HG02943 (cell line): ENCODE measurements at regions not wholly inside any gene's neighbourhood (a gene's known extent, or its start where the extent isn't known, plus 50 kb on each side); places are given as distances from the start of the nearest gene placed in this dataset.
"Not testable (repeated sequence)": the region's sequence is repeated elsewhere in the genome, so short reads cannot be mapped to it uniquely, and the experiment has no call there.

Experiments used
- ATAC-seq: cut with Tn5 transposase; IDR thresholded peaks from one replicate; pipeline ENCODE4 v1.9.1; 2021; ENCODE audit warnings: mild to moderate bottlenecking, low read depth, moderate library complexity; ENCODE audit not compliant: unreplicated experiment

DNA sequence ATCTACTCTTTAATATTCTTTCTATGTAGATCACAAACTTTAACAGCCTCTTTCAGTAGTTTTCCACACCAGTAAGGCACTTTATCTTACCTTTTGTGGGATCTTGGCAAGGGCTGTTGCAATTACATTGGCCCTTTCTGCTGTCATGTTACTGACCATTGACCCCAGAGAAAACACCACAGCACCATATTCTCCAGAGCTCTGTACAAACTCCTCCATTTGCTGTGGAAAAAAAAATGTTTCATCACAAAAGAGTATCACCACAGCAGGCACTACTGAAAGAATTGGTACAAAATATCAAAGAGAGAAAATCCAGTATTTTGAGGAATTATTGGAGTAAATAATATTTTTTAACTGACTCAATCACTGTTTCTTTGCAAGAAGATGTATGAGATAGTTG lies 62.3 kb upstream of the UGT2A3 start:
- ATAC-seq: not testable (repeated sequence)

DNA sequence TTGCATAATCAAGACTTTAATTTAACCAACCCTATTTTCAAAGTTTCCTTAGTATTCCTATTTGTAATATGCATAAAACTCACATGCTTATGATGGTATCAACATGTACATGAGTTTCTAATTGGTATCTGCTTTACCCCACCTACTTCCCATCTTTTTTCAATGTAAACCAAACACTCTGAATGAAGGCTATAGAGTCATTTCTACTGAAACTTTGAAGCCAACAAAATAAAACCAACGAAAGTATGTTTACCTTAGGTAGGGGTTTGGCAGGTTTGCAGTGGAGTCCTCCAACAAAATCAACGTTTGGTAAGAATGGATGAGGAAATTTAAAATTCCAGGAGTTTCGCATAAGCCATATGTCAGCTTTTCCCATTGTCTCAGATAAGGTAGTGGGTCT lies 66.4 kb upstream of the UGT2A3 start:
- not testable (repeated sequence) for ATAC-seq

DNA sequence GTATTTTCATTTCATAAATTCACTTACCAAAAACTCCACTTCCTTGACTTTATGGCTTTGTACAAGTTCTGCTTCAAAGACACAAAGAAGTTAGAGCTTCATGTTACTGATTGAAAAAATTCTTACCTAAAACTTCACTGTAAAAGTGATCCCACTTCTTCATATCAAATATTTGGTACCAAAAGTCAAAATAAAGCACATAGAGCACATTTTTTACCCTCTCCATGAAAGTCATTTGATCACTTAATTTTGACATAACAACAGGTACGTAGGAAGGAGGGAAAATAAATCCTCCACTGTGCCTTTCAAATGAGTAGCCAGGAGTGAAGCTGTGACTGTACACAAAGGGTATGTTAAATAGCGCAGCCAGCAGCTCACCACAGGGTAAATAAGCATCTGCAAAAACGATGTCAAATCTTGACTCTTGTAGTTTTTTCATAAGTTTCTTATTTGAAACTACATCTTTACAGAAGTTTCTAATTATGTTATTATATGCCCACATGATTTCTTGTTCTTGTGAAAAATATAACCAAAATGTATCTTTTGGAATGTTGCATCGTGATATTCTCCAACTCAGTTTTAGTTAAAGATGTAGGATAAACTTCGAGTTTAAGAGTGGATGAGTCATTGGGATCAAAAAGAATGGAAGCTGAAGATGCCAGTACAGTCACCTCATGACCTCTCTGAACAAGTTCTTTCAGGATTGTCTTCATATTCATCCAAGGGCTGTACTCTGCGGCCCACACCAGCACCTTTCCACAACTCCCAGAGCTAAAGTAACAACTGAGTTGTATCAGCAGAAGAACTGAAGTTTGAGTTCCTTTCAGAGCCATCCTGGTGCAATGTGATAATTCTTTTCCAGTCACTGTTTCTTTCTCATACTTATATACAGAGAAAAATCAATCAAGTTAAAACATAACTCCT lies 68.2 kb upstream of the UGT2A3 start:
- ATAC-seq: not testable (repeated sequence)

DNA sequence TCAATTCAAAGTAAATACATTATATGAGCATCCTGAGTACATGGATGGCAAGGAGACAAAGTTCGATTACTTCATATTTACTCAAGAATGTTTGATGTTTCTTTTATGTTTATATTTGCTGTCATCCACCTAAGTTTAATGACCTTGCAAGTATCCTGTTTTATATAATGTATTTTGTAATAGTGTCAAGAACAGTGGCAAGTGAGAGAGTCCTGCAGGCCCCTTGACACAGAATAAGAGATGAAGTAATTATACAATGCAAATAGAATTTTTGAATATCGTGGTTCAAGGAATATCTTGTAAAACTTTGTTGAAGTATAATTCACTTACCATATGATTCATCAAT lies 68.8 kb upstream of the UGT2A3 start:
- not testable (repeated sequence) for ATAC-seq

DNA sequence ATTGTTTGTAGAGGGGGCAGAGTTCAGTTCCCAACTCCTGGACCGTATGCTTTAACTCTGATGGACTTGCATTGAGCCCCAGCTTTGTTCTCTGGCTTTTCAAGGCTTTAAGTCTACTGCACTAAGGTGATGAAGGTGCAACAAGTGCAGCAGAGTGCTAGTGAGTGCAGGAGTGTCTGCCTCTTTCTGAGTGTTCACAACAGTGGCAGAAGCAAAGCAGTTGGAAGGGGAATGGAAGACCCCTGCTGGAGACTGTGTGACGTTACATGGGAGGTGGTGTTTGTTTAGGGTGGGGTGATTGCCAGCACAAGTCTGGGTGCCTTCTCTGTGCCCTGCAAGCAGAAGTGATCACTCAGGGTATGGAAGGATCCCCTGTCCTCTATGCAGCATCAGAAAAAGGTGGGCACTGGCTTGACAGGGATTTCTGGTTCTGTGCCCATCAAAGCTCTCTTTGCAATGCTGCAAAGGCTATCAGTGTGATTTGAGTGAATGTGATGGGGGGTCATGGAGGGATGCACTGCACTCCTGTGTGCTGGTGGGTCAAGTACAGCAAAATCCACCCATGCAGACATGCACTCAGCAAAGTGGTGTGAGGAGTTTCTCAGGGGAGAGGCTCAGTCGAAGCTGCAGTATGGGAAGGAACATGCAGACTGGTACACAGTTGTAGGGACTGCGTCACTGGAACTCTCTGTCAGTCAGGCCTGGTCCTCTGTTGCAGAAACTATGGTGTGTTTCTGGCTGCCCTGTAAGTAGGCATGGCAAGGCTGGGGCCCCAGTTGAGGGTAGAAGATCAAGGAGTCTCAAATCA lies 70.9 kb upstream of the UGT2B7 start:
- peak; percentile 88 for ATAC-seq

DNA sequence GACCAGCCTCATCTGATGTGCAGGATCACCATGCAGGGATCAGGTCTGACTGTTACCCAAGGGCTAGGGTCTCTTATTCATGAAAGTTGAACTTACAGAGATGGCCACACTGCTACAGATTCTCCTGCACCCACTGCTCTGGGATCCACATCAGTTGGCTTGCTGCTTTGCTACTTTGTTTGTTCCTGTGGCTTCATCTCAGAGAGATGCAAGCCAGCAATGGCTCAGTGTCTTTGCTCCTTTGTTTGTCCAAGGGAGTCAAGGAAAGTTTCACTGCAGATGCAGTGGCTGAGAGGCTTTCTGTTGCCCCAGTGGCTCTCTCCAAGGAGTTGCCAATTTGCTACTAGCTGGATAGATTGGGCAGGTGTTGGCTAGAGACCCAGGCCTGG lies 70.3 kb upstream of the UGT2B7 start:
- ATAC-seq: peak; percentile 14

DNA sequence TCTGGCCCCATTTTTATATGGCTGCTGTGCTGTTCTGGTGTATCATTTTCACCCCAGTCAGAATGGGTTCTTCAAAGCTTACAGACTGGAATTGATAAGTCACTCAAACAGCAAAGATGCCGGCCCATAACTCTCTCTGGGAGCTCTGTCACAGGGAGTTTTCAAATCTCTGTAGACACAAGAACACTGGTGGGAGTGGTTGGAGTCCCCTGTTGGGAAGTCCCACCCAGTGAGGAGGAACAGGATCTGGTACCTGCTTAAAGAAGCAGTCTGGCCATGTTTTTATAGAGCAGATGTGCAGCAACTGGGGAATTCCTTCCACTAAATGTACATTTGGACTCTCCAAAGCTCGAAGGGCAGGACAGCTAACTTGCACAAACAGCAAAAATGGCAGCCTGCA lies 69.3 kb upstream of the UGT2B7 start:
- no peak for ATAC-seq

DNA sequence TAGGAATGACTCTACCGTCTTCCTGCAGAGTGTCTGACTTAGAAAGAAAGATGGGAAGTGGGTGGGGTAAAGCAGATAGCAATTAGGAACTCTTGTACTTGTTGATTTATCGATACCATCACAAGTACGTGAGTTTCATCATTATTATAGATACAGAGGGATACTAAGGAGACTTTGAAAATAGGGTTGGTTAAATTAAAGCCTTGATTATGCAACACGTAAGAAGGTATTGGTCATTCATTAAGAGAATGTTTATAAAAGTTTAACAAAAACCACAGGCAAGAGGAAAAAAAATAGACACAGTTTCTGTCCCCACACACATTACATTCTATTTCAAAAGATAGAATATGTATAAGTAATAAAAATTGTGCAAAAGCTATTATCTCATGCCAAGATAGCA lies 65.9 kb upstream of the UGT2B7 start:
- ATAC-seq: no peak

DNA sequence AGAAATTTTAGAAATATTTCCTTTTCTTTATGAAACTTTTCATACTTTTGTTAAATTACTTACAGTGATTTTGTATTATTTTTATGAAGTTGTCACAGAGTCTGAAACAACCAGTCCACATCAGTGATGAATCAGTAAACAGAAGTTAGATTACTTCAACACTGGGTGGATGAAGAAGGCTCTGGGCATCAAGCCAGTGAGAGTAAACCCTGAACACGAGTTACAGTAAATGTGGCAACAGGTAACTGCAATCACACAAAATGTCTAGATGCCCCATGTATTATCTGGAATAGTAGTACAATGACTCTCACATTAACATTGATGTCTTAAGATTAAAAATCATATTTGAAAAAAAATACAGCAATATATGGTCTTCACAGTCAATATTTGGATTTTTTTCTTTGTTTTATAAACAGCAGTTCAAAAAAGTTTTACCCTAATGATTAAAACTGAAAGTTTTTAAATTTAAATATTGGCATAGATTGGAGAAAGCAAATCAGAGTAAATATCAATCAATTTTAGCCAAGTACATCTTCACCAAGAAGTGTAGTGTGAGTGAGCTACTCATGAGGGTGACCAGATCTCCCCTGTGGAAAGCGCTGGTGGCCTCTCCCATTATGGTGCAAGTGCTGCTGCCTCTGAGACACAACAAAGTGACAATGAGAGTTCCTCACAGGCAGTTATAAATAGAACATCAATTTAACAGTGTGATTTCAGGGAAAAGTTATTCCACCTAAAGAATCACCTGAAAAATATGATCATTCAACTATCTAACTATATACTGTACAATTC lies 63.2 kb upstream of the UGT2B7 start:
- no peak for ATAC-seq

DNA sequence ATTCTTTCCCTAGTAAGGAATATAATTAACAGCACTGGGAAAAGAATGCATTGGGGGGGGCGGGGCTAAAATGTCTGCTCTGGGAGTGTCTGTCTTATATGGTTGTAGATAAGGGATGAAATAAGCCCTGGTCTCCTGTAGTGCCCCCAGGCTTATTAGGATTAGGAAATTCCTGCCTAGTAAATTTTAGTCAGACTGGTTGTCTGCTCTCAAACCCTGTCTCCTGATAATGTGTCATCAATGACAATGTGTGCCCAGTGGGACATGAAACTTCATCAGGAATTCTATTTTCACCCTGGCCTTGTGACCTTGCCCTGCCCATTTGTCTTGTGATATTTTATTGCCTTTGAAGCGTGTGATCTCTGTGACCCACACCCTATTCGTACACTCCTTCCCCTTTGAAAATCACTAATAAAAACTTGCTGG lies 61.9 kb upstream of the UGT2B7 start:
- not testable (repeated sequence) for ATAC-seq

DNA sequence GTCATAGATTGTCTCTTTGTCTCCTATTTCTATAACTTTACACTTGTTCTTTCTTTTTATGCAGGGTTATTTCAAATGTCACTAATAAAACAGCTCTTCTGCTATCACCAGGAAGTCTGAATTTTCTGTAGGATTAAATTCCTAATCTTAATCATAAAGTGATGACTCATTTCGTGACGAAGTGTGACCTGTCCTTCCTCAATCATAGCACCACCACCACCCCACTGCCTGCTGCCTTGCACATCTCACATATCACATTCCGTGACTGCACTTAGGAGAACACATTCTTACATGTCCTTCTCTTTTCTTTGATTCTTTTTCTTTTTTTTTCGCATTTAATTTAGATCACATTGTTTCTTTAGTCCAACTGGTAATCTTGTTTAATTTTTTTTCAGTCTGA lies 57.7 kb upstream of the UGT2B7 start:
- no peak for ATAC-seq

DNA sequence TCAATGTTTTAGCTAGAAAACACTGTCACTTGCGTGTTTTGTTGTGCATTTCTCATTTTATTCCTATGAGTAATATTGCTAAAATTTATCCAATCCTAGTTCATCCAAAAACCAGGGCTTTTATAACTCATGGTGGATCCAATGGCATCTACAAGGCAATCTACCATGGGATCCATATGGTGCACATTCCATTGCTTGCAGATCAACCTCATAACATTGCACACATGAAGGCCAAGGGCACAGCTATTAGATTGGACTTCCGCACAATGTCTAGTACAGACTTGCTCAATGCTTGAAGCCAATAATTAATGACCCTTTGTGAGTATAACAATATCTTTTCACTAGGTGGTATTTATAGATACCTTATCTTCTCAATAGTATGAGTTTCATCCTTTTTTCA lies 57.2 kb upstream of the UGT2B7 start:
- no peak for ATAC-seq

DNA sequence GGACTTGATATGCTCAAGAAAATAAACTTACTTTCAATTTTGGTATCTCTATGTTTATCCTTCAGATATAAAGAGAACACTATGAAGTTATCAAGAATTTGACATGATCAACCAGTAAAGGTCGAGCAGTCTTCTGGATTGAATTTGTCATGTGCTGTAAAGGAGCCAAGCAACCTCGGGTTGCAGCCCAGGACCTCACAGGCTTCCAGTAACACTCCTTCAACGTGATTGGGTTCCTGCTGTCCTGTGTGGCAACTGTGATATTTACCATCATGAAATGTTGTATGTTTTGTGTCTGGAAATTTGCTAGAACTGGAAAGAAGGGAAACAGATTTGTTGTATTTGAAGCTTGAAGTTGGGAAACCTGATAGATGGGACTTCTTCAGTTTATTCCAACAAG lies 52.0 kb upstream of the UGT2B7 start:
- no peak for ATAC-seq
